ENCODE measurements at regions not wholly inside any gene's neighbourhood (a gene's known extent, or its start where the extent isn't known, plus 50 kb on each side); places are given as distances from the start of the nearest gene placed in this dataset.

DNA sequence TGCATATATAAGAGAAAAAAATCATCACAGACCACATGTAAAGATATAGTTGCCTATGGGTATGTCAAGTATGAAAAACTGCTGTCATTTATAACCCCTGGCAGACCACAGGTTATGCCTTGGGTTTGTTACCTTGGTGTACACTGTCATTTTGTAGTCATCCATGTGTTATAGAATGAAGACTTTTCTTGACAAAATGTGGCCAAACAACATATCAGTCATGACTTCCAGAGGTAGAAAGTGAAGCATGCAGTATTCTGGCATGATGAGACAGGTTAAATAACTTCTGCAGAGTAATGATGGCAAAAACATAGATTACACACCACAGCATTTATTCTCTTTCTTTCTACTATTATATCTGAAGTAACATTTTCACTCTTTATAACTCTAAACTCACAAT, 74.9 kb upstream of the NEUROD1 start:
- DNase-seq = no peak
- no peaks in the 10 kb centered on the region for H3K36me3 ChIP-seq
- no peaks in the 10 kb centered on the region for H3K9me3 ChIP-seq
- no peak overlapping the region for H3K27ac ChIP-seq
- intact Hi-C loops (cut with DNase I; ENCODE audit: low total_unique reads) = no loop called here
- TF ChIP-seq POLR2A (IDR thresholded peaks at IDR 0.05) (no peak), POLR2AphosphoS5 (IDR thresholded peaks at IDR 0.05) (no peak), EP300 (IDR thresholded peaks at IDR 0.05) (no peak)
- TF ChIP-seq, protein P1, sequence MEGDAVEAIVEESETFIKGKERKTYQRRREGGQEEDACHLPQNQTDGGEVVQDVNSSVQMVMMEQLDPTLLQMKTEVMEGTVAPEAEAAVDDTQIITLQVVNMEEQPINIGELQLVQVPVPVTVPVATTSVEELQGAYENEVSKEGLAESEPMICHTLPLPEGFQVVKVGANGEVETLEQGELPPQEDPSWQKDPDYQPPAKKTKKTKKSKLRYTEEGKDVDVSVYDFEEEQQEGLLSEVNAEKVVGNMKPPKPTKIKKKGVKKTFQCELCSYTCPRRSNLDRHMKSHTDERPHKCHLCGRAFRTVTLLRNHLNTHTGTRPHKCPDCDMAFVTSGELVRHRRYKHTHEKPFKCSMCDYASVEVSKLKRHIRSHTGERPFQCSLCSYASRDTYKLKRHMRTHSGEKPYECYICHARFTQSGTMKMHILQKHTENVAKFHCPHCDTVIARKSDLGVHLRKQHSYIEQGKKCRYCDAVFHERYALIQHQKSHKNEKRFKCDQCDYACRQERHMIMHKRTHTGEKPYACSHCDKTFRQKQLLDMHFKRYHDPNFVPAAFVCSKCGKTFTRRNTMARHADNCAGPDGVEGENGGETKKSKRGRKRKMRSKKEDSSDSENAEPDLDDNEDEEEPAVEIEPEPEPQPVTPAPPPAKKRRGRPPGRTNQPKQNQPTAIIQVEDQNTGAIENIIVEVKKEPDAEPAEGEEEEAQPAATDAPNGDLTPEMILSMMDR (IDR thresholded peaks at IDR 0.05) = no peak
- H3K4me1 ChIP-seq = peaks cover 0 to 26% (median 3%) of the 10 kb centered on the region in 4 donors
- H3K4me3 ChIP-seq = no peak overlapping the region
- no peaks in the 10 kb centered on the region for H3K27me3 ChIP-seq

DNA sequence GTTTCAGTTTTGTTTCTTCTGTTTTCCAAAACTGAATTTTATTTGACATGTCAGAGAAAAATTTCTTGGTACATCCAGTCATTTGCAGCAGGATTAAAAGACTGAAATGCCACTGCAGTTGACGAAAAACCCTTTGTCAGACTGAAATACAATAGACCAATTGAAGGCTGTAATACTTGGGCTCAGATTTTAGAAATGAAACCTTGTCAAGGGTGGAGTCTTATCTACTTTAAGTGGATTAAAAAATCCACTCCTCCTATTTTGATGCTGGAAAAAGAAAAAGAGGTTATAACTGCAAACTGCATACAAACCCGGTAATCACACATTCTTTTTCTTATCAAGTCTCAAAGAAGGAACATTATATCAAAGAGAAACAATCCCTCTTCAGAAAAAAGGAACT, 80.2 kb upstream of the NEUROD1 start:
- no peak for TF ChIP-seq POLR2A (IDR thresholded peaks at IDR 0.05)
- TF ChIP-seq, protein P1 (IDR thresholded peaks at IDR 0.05) = no peak
- no peak for TF ChIP-seq POLR2AphosphoS5 (IDR thresholded peaks at IDR 0.05)
- no peak for TF ChIP-seq EP300 (IDR thresholded peaks at IDR 0.05)
- intact Hi-C loops (cut with DNase I; ENCODE audit: low total_unique reads) = no loop called here
- Histone ChIP-seq H3K9me3 (no peaks in the 10 kb centered on the region), H3K4me1 (peaks cover 0 to 6% (median 0%) of the 10 kb centered on the region in 4 donors), H3K27ac (no peak overlapping the region), H3K36me3 (no peaks in the 10 kb centered on the region), H3K4me3 (no peak overlapping the region), H3K27me3 (no peaks in the 10 kb centered on the region)
- WGBS, 5 donors = 37 to 63% (median 45%) methylated on average over 2 of the region's 2 CpGs
- DNase-seq = no peak

DNA sequence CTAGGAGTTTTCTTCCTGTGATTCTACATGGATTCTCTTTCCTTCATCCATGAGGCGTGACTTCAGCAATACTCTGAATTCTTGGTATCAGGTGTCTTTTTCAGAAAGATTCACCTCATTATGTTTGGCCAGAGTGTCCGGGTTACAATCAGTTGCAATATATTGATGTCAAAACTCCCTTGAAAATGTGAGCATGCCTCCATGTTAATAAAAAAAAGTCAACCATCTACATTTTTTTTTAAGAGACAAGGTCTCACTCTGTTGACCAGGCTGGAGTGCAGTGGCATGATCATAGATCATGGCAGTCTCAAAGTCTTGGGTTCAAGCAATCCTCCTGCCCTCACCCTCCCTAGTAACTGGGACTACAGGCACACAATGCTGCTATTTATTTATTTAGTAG, 80.9 kb upstream of the NEUROD1 start:
- DNase-seq = no peak
- WGBS, 5 donors = 70 to 87% (median 82%) methylated on average over 2 of the region's 2 CpGs
- no peaks in the 10 kb centered on the region for H3K36me3 ChIP-seq
- no peak for TF ChIP-seq POLR2A (IDR thresholded peaks at IDR 0.05)
- no peak for TF ChIP-seq EP300 (IDR thresholded peaks at IDR 0.05)
- TF ChIP-seq, protein P1 (IDR thresholded peaks at IDR 0.05) = no peak
- TF ChIP-seq POLR2AphosphoS5 (IDR thresholded peaks at IDR 0.05) = no peak
- no peak overlapping the region for H3K4me3 ChIP-seq
- H3K27me3 ChIP-seq = no peaks in the 10 kb centered on the region
- no peaks in the 10 kb centered on the region for H3K9me3 ChIP-seq
- H3K27ac ChIP-seq = no peak overlapping the region
- H3K4me1 ChIP-seq = peaks cover 0 to 6% (median 0%) of the 10 kb centered on the region in 4 donors
- intact Hi-C loops (cut with DNase I; ENCODE audit: low total_unique reads) = no loop called here

DNA sequence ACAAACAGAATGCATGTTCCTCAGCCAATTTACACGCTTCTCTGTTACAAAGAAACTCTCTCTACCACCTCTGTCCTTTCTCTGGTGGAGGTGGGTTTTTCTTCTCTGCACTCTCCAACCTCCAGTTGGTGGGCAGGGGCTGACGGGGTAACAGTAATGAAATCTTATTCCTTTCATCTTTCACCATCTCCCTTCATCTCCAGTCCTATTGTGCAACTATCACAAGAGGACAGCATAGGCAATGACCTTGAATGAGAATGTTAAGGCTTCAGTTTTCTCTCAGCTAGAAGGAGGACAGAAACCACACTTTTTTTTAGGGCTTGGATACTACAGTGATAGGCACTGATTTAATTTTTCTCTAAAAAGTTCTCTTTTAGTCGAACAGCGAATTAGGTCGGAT, 81.7 kb upstream of the NEUROD1 start:
- no peak overlapping the region for H3K27ac ChIP-seq
- DNase-seq = no peak
- H3K4me3 ChIP-seq = no peak overlapping the region
- no peaks in the 10 kb centered on the region for H3K9me3 ChIP-seq
- WGBS, 5 donors = 77 to 88% (median 85%) methylated on average over 5 of the region's 5 CpGs
- H3K36me3 ChIP-seq = no peaks in the 10 kb centered on the region
- no peak for TF ChIP-seq POLR2AphosphoS5 (IDR thresholded peaks at IDR 0.05)
- TF ChIP-seq POLR2A (IDR thresholded peaks at IDR 0.05) = no peak
- no peak for TF ChIP-seq EP300 (IDR thresholded peaks at IDR 0.05)
- TF ChIP-seq, protein P1 (IDR thresholded peaks at IDR 0.05) = no peak
- H3K4me1 ChIP-seq = peaks cover 0 to 6% (median 0%) of the 10 kb centered on the region in 4 donors
- intact Hi-C loops (cut with DNase I; ENCODE audit: low total_unique reads) = no loop called here
- no peaks in the 10 kb centered on the region for H3K27me3 ChIP-seq

Measured in stomach (tissue), 8 donors.